H1 (cell line): ENCODE measurements at regions not wholly inside any gene's neighbourhood (a gene's known extent, or its start where the extent isn't known, plus 50 kb on each side); places are given as distances from the start of the nearest gene placed in this dataset.

Experiments
- CTCF ChIA-PET: fragments of 300-600 bp; sonication (Branson Sonifier 250); formaldehyde crosslinking; loops from one replicate; lab custom pipeline; 2021; ENCODE audit not compliant: partially characterized antibody; lab: Charles Lee
- POLR2A ChIA-PET: fragments of 300-600 bp; sonication (Branson Sonifier 250); formaldehyde crosslinking; loops from one replicate; lab custom pipeline; 2021; ENCODE audit warnings: inconsistent platforms; ENCODE audit not compliant: partially characterized antibody; lab: Charles Lee
- DNase-seq, 2 experiments: peaks; one replicate each; pipeline versions ENCODE4 v3.0.0 to v3.0.0-alpha.2; 2010 to 2022; ENCODE audit warnings: low spot score in 2 of 2, low read depth in 1 of 2, mixed read lengths in 1 of 2
- FAIRE-seq: peaks from 2 replicates; lab custom pipeline; 2011; peaks lifted over from hg19 to GRCh38; lab: Jason Lieb, UNC
- H2AFZ ChIP-seq: 2 replicates; pipeline ENCODE4 v1.8.1; 2012; ENCODE audit warnings: low read length, inconsistent platforms
- H2AK5ac ChIP-seq: 2 replicates; pipeline ENCODE4 v1.6.1; 2013; ENCODE audit warnings: low read depth, low read length
- H2BK120ac ChIP-seq: replicated peaks from 2 replicates; pipeline ENCODE3; 2013; ENCODE audit warnings: low read depth, low read length, inconsistent platforms
- H2BK12ac ChIP-seq: 2 replicates; pipeline ENCODE4 v1.6.1; 2013; ENCODE audit warnings: low read depth, low read length
- H2BK15ac ChIP-seq: 2 replicates; pipeline ENCODE4 v1.6.1; 2013; ENCODE audit warnings: low read length
- H2BK20ac ChIP-seq: 2 replicates; pipeline ENCODE4 v1.6.1; 2013; ENCODE audit warnings: low read length
- H2BK5ac ChIP-seq: 2 replicates; pipeline ENCODE4 v1.6.1; 2013; ENCODE audit warnings: low read depth, low read length
- H3K14ac ChIP-seq: 2 replicates; pipeline ENCODE4 v1.6.1; 2013; ENCODE audit warnings: inconsistent platforms; ENCODE audit not compliant: insufficient read length
- H3K18ac ChIP-seq: 2 replicates; pipeline ENCODE4 v1.6.1; 2013; ENCODE audit warnings: low read length; ENCODE audit errors: extremely low read depth
- H3K23ac ChIP-seq: 2 replicates; pipeline ENCODE4 v1.6.1; 2013; ENCODE audit warnings: inconsistent platforms; ENCODE audit not compliant: insufficient read length
- H3K23me2 ChIP-seq: 2 replicates; pipeline ENCODE4 v1.6.1; 2013; ENCODE audit warnings: low read depth, low read length
- H3K27ac ChIP-seq: 2 replicates; pipeline ENCODE4 v1.6.1; 2011; ENCODE audit warnings: low read depth, low read length, inconsistent platforms
- H3K27me3 ChIP-seq, 4 experiments: replicated peaks in 1 of 4; 1 replicate in 1 of 4; 2 replicates in 3 of 4; pipeline versions ENCODE4 v1.6.1 to v1.8.1; 2011 to 2013; ENCODE audit warnings: low read length in 3 of 4, mild to moderate bottlenecking in 3 of 4, inconsistent platforms in 2 of 4, mixed read lengths in 2 of 4, moderate library complexity in 1 of 4; ENCODE audit not compliant: control insufficient read depth in 3 of 4, insufficient read depth in 3 of 4; ENCODE audit errors: extremely low read depth in 1 of 4
- H3K36me3 ChIP-seq, 4 experiments: 2 replicates each; pipeline versions ENCODE4 v1.6.1 to v1.8.1; 2011 to 2013; ENCODE audit warnings: mild to moderate bottlenecking in 4 of 4, low read length in 3 of 4, moderate library complexity in 2 of 4, control low read depth in 1 of 4, inconsistent platforms in 1 of 4; ENCODE audit not compliant: insufficient read depth in 4 of 4, control insufficient read depth in 2 of 4
- H3K4ac ChIP-seq: replicated peaks from 2 replicates; pipeline ENCODE3; 2013; ENCODE audit warnings: low read length, low read depth, mixed read lengths, inconsistent platforms; ENCODE audit not compliant: insufficient read length
- H3K4me1 ChIP-seq, 4 experiments: replicated peaks in 1 of 4; 1 replicate in 1 of 4; 2 replicates in 3 of 4; pipeline versions ENCODE4 v1.6.1 to v1.8.1; 2011 to 2013; ENCODE audit warnings: low read length in 3 of 4, inconsistent platforms in 2 of 4, mixed read lengths in 1 of 4; ENCODE audit not compliant: insufficient read depth in 4 of 4, control insufficient read depth in 3 of 4
- H3K4me2 ChIP-seq, 2 experiments: 2 replicates each; pipeline versions ENCODE4 v1.6.1 to v1.8.1; 2011 to 2013; ENCODE audit warnings: low read depth in 2 of 2, low read length in 2 of 2, control low read depth in 1 of 2, inconsistent platforms in 1 of 2, mild to moderate bottlenecking in 1 of 2; ENCODE audit not compliant: insufficient read depth in 1 of 2
- H3K4me3 ChIP-seq, 4 experiments: fragments of 200-600, 300-600 bp in 1 of 4; sonication (generic), shearing (Covaris generic), sonication (Bioruptor Twin) in 1 of 4; 2 replicates each; pipeline versions ENCODE4 v1.5.1 to v1.8.1; 2011 to 2016; ENCODE audit warnings: low read length in 4 of 4, low read depth in 3 of 4, control low read depth in 2 of 4, inconsistent platforms in 2 of 4, mild to moderate bottlenecking in 2 of 4, mixed read lengths in 1 of 4, moderate library complexity in 1 of 4; ENCODE audit not compliant: insufficient read depth in 2 of 4; ENCODE audit errors: extremely low read depth in 1 of 4
- H3K56ac ChIP-seq: replicated peaks from 2 replicates; pipeline ENCODE3; 2013; ENCODE audit warnings: low read depth, mild to moderate bottlenecking, mixed read lengths, low read length, inconsistent platforms; ENCODE audit not compliant: insufficient read length
- H3K79me1 ChIP-seq: 2 replicates; pipeline ENCODE4 v1.6.1; 2013; ENCODE audit warnings: low read depth, low read length, control low read depth
- H3K79me2 ChIP-seq, 2 experiments: 2 replicates each; pipeline versions ENCODE4 v1.6.1 to v1.8.1; 2012 to 2013; ENCODE audit warnings: low read length in 2 of 2, mild to moderate bottlenecking in 2 of 2, inconsistent platforms in 1 of 2; ENCODE audit not compliant: insufficient read depth in 2 of 2, control insufficient read depth in 1 of 2
- H3K9ac ChIP-seq, 4 experiments: replicated peaks in 1 of 4; 1 replicate in 1 of 4; 2 replicates in 3 of 4; pipeline versions ENCODE4 v1.6.1 to v1.8.1; 2011 to 2013; ENCODE audit warnings: low read depth in 3 of 4, low read length in 3 of 4, control low read depth in 2 of 4, mild to moderate bottlenecking in 2 of 4, moderate library complexity in 2 of 4, inconsistent platforms in 1 of 4; ENCODE audit errors: extremely low read depth in 1 of 4
- H3K9me3 ChIP-seq, 2 experiments: 2 replicates each; pipeline versions ENCODE4 v1.6.1 to v1.8.1; 2012 to 2013; ENCODE audit warnings: mild to moderate bottlenecking in 2 of 2, moderate library complexity in 2 of 2, control low read depth in 1 of 2, inconsistent platforms in 1 of 2, low read depth in 1 of 2, low read length in 1 of 2, mixed read lengths in 1 of 2; ENCODE audit not compliant: insufficient read depth in 2 of 2
- H4K20me1 ChIP-seq, 2 experiments: replicated peaks in 1 of 2; 2 replicates each; pipeline versions ENCODE3 to v1.8.1; 2011 to 2013; ENCODE audit warnings: inconsistent platforms in 2 of 2, low read length in 2 of 2, mild to moderate bottlenecking in 1 of 2; ENCODE audit not compliant: insufficient read depth in 2 of 2, control insufficient read depth in 1 of 2
- H4K5ac ChIP-seq: 2 replicates; pipeline ENCODE4 v1.6.1; 2013; ENCODE audit warnings: low read length, low read depth, mixed read lengths, inconsistent platforms; ENCODE audit not compliant: insufficient read length
- H4K8ac ChIP-seq: 2 replicates; pipeline ENCODE4 v1.8.0; 2013; ENCODE audit warnings: mild to moderate bottlenecking, moderate library complexity, low read length, inconsistent platforms; ENCODE audit not compliant: insufficient read depth; ENCODE audit errors: extremely low read depth
- H4K91ac ChIP-seq: replicated peaks from 2 replicates; pipeline ENCODE3; 2013; ENCODE audit warnings: low read length, mixed read lengths, inconsistent platforms; ENCODE audit not compliant: insufficient read length
- BACH1 ChIP-seq: IDR thresholded peaks from 2 replicates; pipeline ENCODE4 v1.6.1; 2012; ENCODE audit warnings: low read length, improper control_type of control experiment
- CREB1 ChIP-seq: IDR thresholded peaks from 2 replicates; pipeline ENCODE4 v1.6.1; 2012; ENCODE audit warnings: inconsistent platforms
- GTF2F1 ChIP-seq: IDR thresholded peaks from 2 replicates; pipeline ENCODE4 v1.6.1; 2012; ENCODE audit warnings: low read depth, low read length, improper control_type of control experiment, borderline replicate concordance
- MAFK ChIP-seq: IDR thresholded peaks from 2 replicates; pipeline ENCODE4 v1.6.1; 2012; ENCODE audit warnings: low read depth, mild to moderate bottlenecking, improper control_type of control experiment, low read length
- RBBP5 ChIP-seq: IDR thresholded peaks from 2 replicates; pipeline ENCODE4 v1.7.1; 2012; ENCODE audit warnings: low read depth, mild to moderate bottlenecking, inconsistent platforms, low read length, moderate library complexity, borderline replicate concordance
- SP2 ChIP-seq: IDR thresholded peaks from 2 replicates; pipeline ENCODE4 v1.6.1; 2012; ENCODE audit warnings: mild to moderate bottlenecking, low read length, inconsistent platforms
- WGBS, 2 experiments: shearing (Covaris generic) in 1 of 2; methylation state at CpG; one replicate each; pipeline versions ENCODE4 v1.1.6 to v1.1.7; 2013 to 2015; ENCODE audit warnings: low lambda C conversion rate in 2 of 2, mixed read lengths in 2 of 2, inconsistent platforms in 1 of 2, low coverage in 1 of 2, missing lambda C conversion rate in 1 of 2; ENCODE audit not compliant: insufficient replicate concordance in 2 of 2, insufficient coverage in 1 of 2, insufficient read length in 1 of 2; ENCODE audit errors: extremely low coverage in 1 of 2, missing lambda C conversion rate in 1 of 2; 5-methylcytosine and 5-hydroxymethylcytosine counted together

GRCh38 chr1:157412308-157412707, 140.0 kb downstream of the FCRL5 start:
- Histone ChIP-seq H2BK5ac (no peak overlapping the region), H3K4me2 (no peak overlapping the region), H3K4ac (no peak overlapping the region), H2BK12ac (no peak overlapping the region), H3K23me2 (no peaks in the 10 kb centered on the region), H2BK15ac (no peak overlapping the region), H3K36me3 (no peaks in the 10 kb centered on the region), H4K91ac (no peak overlapping the region), H3K79me1 (no peaks in the 10 kb centered on the region), H3K4me3 (no peak overlapping the region), H3K27me3 (no peaks in the 10 kb centered on the region; a peak in 1 of 7 replicates), H3K9ac (no peak overlapping the region), H3K9me3 (no peaks in the 10 kb centered on the region), H2AK5ac (no peak overlapping the region), H4K5ac (no peak overlapping the region), H4K20me1 (no peaks in the 10 kb centered on the region), H2BK20ac (no peak overlapping the region), H3K56ac (no peak overlapping the region), H2AFZ (no peak overlapping the region), H3K79me2 (no peaks in the 10 kb centered on the region), H2BK120ac (no peak overlapping the region), H3K23ac (no peak overlapping the region), H3K18ac (no peak overlapping the region), H3K4me1 (no peaks in the 10 kb centered on the region), H4K8ac (no peak overlapping the region), H3K14ac (no peak overlapping the region), H3K27ac (no peak overlapping the region)
- FAIRE-seq (no peak), DNase-seq (no peak)
- WGBS, 2 experiments = 92% methylated on average over 2 of the region's 2 CpGs; no CpG with 5 or more reads in 1 of the 2 experiments
- TF ChIP-seq GTF2F1 (no peak), MAFK (no peak), BACH1 (no peak), RBBP5 (no peak), CREB1 (no peak), SP2 (no peak)
- ChIA-PET POLR2A (interaction anchor here (0.6 kb wide), 1 partner anchor 123 kb away, joined by 3 read pairs; no protein-coding TSS in a partner anchor), CTCF (interaction anchor here (0.8 kb wide), 1 partner anchor 216 kb away, joined by 3 read pairs; no protein-coding TSS in a partner anchor)
